ENCODE measurements at regions not wholly inside any gene's neighbourhood (a gene's known extent, or its start where the extent isn't known, plus 50 kb on each side); places are given as distances from the start of the nearest gene placed in this dataset.

DNA sequence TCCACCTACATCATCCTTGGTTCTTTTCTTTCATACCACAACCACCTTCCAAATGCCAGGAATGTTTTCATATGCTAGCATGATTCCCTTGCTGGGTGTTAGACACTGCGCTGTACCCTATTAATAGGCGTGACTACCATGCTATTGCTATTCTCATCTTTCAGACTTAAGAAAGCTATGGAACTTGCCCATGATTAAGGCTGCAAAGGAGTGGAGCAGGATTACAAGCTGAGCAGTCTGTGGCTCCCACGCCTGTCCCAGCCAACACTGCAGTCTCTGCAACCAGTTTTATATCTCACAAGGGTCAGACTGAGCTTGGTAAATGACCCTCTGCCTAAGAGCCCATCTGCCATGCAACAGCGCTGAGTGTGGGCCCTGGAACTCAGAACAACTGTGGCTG lies 285.7 kb upstream of the POU3F3 start:
- TF ChIP-seq, protein P1, sequence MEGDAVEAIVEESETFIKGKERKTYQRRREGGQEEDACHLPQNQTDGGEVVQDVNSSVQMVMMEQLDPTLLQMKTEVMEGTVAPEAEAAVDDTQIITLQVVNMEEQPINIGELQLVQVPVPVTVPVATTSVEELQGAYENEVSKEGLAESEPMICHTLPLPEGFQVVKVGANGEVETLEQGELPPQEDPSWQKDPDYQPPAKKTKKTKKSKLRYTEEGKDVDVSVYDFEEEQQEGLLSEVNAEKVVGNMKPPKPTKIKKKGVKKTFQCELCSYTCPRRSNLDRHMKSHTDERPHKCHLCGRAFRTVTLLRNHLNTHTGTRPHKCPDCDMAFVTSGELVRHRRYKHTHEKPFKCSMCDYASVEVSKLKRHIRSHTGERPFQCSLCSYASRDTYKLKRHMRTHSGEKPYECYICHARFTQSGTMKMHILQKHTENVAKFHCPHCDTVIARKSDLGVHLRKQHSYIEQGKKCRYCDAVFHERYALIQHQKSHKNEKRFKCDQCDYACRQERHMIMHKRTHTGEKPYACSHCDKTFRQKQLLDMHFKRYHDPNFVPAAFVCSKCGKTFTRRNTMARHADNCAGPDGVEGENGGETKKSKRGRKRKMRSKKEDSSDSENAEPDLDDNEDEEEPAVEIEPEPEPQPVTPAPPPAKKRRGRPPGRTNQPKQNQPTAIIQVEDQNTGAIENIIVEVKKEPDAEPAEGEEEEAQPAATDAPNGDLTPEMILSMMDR (IDR thresholded peaks at IDR 0.05 in 8 of 11, conservative IDR thresholded peaks at IDR 0.05 in 3 of 11), result no peak
- TF ChIP-seq POLR2AphosphoS5 (IDR thresholded peaks at IDR 0.05), result no peak

Measured in spleen (tissue), 7 donors.